ENCODE measurements at regions not wholly inside any gene's neighbourhood (a gene's known extent, or its start where the extent isn't known, plus 50 kb on each side); places are given as distances from the start of the nearest gene placed in this dataset.
"Not testable (repeated sequence)": the region's sequence is repeated elsewhere in the genome, so short reads cannot be mapped to it uniquely, and the experiment has no call there.

- no peak for DNase-seq
Observed at GRCh38 chr11:81869351-81870065, 864.2 kb downstream of the FAM181B start.

GRCh38 chr11:81866896-81867295 is 866.8 kb downstream of the FAM181B start:
- no peak for DNase-seq

- DNase-seq: no peak
Observed at GRCh38 chr11:81857386-81857785, 876.3 kb downstream of the FAM181B start.

GRCh38 chr11:81853791-81854190 is 879.9 kb downstream of the FAM181B start:
- DNase-seq: no peak

GRCh38 chr11:81852896-81853295 is 880.8 kb downstream of the FAM181B start:
- no peak for DNase-seq

- no peak for DNase-seq
Observed at GRCh38 chr11:81840380-81840779, 893.3 kb downstream of the FAM181B start.

GRCh38 chr11:81839976-81840375 is 893.7 kb downstream of the FAM181B start:
- no peak for DNase-seq

- no peak for DNase-seq
Observed at GRCh38 chr11:81839016-81839415, 894.6 kb downstream of the FAM181B start.

GRCh38 chr11:81829976-81830375 is 903.7 kb downstream of the FAM181B start:
- DNase-seq: no peak

- DNase-seq: no peak
Observed at GRCh38 chr11:81825346-81825745, 908.3 kb downstream of the FAM181B start.

- DNase-seq: no peak
Observed at GRCh38 chr11:81819462-81819861, 914.2 kb downstream of the FAM181B start.

GRCh38 chr11:81804858-81805257 is 928.8 kb downstream of the FAM181B start:
- DNase-seq: no peak

- DNase-seq: no peak
Observed at GRCh38 chr11:81802591-81802990, 931.1 kb downstream of the FAM181B start.

- no peak for DNase-seq
Observed at GRCh38 chr11:81792416-81792815, 941.2 kb downstream of the FAM181B start.

- no peak for DNase-seq
Observed at GRCh38 chr11:81787584-81788049, 946.0 kb downstream of the FAM181B start.

- no peak for DNase-seq
Observed at GRCh38 chr11:81772166-81772565, 961.5 kb downstream of the FAM181B start.

- not testable (repeated sequence) for DNase-seq
Observed at GRCh38 chr11:81769906-81770305, 963.8 kb downstream of the FAM181B start.

GRCh38 chr11:81756864-81757595 is 976.6 kb downstream of the FAM181B start:
- no peak for DNase-seq

- DNase-seq: no peak
Observed at GRCh38 chr11:81749245-81749644, 984.4 kb downstream of the FAM181B start.

GRCh38 chr11:81744336-81745116 is 989.1 kb downstream of the FAM181B start:
- DNase-seq: no peak

GRCh38 chr11:81725701-81726100 is 1008.0 kb downstream of the FAM181B start:
- no peak for DNase-seq

- no peak for DNase-seq
Observed at GRCh38 chr11:81717695-81718094, 1016.0 kb downstream of the FAM181B start.

- no peak for DNase-seq
Observed at GRCh38 chr11:81707881-81708280, 1025.8 kb downstream of the FAM181B start.

GRCh38 chr11:81705283-81705682 is 1028.4 kb downstream of the FAM181B start:
- no peak for DNase-seq

Data from NCI-H2107 (cell line).